ENCODE measurements at regions not wholly inside any gene's neighbourhood (a gene's known extent, or its start where the extent isn't known, plus 50 kb on each side); places are given as distances from the start of the nearest gene placed in this dataset.

DNA sequence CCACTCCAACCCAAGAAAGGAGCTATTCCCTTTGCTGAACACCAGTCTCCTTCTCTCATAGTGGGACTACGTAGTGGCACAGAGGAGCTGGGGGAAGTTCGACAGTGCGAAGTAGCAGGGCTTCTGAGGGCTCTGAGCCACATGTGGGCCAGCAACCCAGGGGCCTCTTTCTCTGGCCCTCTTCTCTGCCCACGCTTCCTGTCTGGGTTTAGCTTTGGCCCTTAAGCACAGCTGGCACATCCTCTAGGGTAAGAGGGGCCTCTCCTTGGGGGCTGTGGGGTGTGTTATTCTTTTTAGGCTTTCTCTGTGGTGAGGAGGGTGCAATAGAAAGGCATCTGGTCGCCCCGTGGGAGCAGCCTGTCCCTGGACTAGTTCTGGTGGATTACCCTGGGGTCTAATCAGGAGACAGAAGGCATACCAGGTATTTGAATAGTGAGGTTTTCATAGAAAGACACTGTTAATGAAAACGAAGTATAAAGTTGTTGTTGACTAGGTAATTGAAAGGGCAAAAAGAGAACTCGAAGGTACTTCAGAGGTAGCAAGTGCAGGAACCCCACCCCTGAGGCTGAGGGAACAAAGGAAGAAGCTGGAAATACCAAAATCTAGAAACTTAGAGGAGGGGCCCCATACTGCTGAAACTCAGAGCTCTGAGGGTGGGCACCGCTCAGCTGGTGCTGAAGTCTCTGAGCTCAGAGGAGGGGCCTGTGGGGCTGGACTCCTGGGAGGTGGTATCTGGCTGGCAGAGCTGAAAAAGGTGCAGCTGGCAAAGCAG, 151.9 kb upstream of the RPS6KA3 start:
- Histone ChIP-seq H3K4me1 (ENCODE audit: control insufficient read depth, insufficient read depth, low read length) (no peaks in the 10 kb centered on the region), H3K4me3 (ENCODE audit: low read depth, low read length) (no peak overlapping the region), H3K27ac (ENCODE audit: extremely low read depth, low read depth, low read length) (no peak overlapping the region), H3K36me3 (ENCODE audit: control insufficient read depth in 2 of 2, insufficient read depth in 1 of 2, low read length in 2 of 2) (no peaks in the 10 kb centered on the region), H3K9me3 (ENCODE audit: control insufficient read depth, insufficient read depth, low read depth, low read length) (no peaks in the 10 kb centered on the region)
- TF ChIP-seq ZNF394 (tag by site-specific recombination; IDR thresholded peaks at IDR 0.05; ENCODE audit: borderline replicate concordance) (no peak), SP7 (tag by site-specific recombination; IDR thresholded peaks at IDR 0.05) (no peak), ZNF658 (tag by site-specific recombination; IDR thresholded peaks at IDR 0.05) (no peak), ZEB2 (tag by site-specific recombination; IDR thresholded peaks at IDR 0.05) (no peak), ZNF248 (tag by site-specific recombination; IDR thresholded peaks at IDR 0.05) (no peak), WT1 (tag by site-specific recombination; IDR thresholded peaks at IDR 0.05) (no peak), FEZF1 (tag by site-specific recombination; IDR thresholded peaks at IDR 0.05) (no peak), ZBTB26 (tag by site-specific recombination; optimal IDR thresholded peaks at IDR 0.05) (no peak), ZSCAN30 (tag by site-specific recombination; IDR thresholded peaks at IDR 0.05) (no peak), HOXD13 (CRISPR knock-in tag; IDR thresholded peaks at IDR 0.05; ENCODE audit: borderline replicate concordance) (no peak), ZNF266 (tag by site-specific recombination; IDR thresholded peaks at IDR 0.05; ENCODE audit: low read depth) (no peak), KLF9 (tag by site-specific recombination; IDR thresholded peaks at IDR 0.05; ENCODE audit: low read depth) (no peak)
- TF ChIP-seq, protein P1, sequence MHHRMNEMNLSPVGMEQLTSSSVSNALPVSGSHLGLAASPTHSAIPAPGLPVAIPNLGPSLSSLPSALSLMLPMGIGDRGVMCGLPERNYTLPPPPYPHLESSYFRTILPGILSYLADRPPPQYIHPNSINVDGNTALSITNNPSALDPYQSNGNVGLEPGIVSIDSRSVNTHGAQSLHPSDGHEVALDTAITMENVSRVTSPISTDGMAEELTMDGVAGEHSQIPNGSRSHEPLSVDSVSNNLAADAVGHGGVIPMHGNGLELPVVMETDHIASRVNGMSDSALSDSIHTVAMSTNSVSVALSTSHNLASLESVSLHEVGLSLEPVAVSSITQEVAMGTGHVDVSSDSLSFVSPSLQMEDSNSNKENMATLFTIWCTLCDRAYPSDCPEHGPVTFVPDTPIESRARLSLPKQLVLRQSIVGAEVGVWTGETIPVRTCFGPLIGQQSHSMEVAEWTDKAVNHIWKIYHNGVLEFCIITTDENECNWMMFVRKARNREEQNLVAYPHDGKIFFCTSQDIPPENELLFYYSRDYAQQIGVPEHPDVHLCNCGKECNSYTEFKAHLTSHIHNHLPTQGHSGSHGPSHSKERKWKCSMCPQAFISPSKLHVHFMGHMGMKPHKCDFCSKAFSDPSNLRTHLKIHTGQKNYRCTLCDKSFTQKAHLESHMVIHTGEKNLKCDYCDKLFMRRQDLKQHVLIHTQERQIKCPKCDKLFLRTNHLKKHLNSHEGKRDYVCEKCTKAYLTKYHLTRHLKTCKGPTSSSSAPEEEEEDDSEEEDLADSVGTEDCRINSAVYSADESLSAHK (tag by site-specific recombination; IDR thresholded peaks at IDR 0.05): no peak
- TF ChIP-seq, protein P2, sequence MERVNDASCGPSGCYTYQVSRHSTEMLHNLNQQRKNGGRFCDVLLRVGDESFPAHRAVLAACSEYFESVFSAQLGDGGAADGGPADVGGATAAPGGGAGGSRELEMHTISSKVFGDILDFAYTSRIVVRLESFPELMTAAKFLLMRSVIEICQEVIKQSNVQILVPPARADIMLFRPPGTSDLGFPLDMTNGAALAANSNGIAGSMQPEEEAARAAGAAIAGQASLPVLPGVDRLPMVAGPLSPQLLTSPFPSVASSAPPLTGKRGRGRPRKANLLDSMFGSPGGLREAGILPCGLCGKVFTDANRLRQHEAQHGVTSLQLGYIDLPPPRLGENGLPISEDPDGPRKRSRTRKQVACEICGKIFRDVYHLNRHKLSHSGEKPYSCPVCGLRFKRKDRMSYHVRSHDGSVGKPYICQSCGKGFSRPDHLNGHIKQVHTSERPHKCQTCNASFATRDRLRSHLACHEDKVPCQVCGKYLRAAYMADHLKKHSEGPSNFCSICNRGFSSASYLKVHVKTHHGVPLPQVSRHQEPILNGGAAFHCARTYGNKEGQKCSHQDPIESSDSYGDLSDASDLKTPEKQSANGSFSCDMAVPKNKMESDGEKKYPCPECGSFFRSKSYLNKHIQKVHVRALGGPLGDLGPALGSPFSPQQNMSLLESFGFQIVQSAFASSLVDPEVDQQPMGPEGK (tag by site-specific recombination; IDR thresholded peaks at IDR 0.05): no peak
- TF ChIP-seq, protein P3, sequence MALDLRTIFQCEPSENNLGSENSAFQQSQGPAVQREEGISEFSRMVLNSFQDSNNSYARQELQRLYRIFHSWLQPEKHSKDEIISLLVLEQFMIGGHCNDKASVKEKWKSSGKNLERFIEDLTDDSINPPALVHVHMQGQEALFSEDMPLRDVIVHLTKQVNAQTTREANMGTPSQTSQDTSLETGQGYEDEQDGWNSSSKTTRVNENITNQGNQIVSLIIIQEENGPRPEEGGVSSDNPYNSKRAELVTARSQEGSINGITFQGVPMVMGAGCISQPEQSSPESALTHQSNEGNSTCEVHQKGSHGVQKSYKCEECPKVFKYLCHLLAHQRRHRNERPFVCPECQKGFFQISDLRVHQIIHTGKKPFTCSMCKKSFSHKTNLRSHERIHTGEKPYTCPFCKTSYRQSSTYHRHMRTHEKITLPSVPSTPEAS (tag by site-specific recombination; IDR thresholded peaks at IDR 0.05): no peak
- ChIA-PET POLR2A (no interaction called here), CTCF (interaction anchor here (0.6 kb wide), 1 partner anchor 24 kb away, joined by 3 read pairs; no protein-coding TSS in a partner anchor)

- Histone ChIP-seq H3K4me3 (ENCODE audit: low read depth, low read length) (no peak overlapping the region), H3K36me3 (ENCODE audit: control insufficient read depth in 2 of 2, insufficient read depth in 1 of 2, low read length in 2 of 2) (no peaks in the 10 kb centered on the region), H3K9me3 (ENCODE audit: control insufficient read depth, insufficient read depth, low read depth, low read length) (no peaks in the 10 kb centered on the region), H3K4me1 (ENCODE audit: control insufficient read depth, insufficient read depth, low read length) (no peaks in the 10 kb centered on the region), H3K27ac (ENCODE audit: extremely low read depth, low read depth, low read length) (no peak overlapping the region)
- ChIA-PET CTCF (no interaction called here), POLR2A (no interaction called here)
- TF ChIP-seq ZNF341 (tag by site-specific recombination; IDR thresholded peaks at IDR 0.05; ENCODE audit: low read depth) (no peak), ZBTB21 (tag by site-specific recombination; IDR thresholded peaks at IDR 0.05) (no peak)
- TF ChIP-seq, protein P4, sequence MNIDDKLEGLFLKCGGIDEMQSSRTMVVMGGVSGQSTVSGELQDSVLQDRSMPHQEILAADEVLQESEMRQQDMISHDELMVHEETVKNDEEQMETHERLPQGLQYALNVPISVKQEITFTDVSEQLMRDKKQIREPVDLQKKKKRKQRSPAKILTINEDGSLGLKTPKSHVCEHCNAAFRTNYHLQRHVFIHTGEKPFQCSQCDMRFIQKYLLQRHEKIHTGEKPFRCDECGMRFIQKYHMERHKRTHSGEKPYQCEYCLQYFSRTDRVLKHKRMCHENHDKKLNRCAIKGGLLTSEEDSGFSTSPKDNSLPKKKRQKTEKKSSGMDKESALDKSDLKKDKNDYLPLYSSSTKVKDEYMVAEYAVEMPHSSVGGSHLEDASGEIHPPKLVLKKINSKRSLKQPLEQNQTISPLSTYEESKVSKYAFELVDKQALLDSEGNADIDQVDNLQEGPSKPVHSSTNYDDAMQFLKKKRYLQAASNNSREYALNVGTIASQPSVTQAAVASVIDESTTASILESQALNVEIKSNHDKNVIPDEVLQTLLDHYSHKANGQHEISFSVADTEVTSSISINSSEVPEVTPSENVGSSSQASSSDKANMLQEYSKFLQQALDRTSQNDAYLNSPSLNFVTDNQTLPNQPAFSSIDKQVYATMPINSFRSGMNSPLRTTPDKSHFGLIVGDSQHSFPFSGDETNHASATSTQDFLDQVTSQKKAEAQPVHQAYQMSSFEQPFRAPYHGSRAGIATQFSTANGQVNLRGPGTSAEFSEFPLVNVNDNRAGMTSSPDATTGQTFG (tag by site-specific recombination; IDR thresholded peaks at IDR 0.05; ENCODE audit: borderline replicate concordance): no peak
- TF ChIP-seq, protein P5, sequence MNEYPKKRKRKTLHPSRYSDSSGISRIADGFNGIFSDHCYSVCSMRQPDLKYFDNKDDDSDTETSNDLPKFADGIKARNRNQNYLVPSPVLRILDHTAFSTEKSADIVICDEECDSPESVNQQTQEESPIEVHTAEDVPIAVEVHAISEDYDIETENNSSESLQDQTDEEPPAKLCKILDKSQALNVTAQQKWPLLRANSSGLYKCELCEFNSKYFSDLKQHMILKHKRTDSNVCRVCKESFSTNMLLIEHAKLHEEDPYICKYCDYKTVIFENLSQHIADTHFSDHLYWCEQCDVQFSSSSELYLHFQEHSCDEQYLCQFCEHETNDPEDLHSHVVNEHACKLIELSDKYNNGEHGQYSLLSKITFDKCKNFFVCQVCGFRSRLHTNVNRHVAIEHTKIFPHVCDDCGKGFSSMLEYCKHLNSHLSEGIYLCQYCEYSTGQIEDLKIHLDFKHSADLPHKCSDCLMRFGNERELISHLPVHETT (tag by site-specific recombination; IDR thresholded peaks at IDR 0.05): no peak
Observed at GRCh38 chrX:20414762-20415445, 148.2 kb upstream of the RPS6KA3 start.
